Subcutaneous abdominal adipose tissue (tissue), 5 donors: ENCODE measurements at regions not wholly inside any gene's neighbourhood (a gene's known extent, or its start where the extent isn't known, plus 50 kb on each side); places are given as distances from the start of the nearest gene placed in this dataset.

Experiments
- H3K27ac ChIP-seq: one replicate; pipeline ENCODE4 v1.7.0; 2013; ENCODE audit warnings: low read depth, mild to moderate bottlenecking, inconsistent platforms, low read length, moderate library complexity
- H3K27me3 ChIP-seq, 5 donors: one replicate each; pipeline ENCODE4 v1.7.0; 2013; ENCODE audit warnings: low read length in 5 of 5, inconsistent platforms in 1 of 5; ENCODE audit not compliant: control insufficient read depth in 5 of 5, insufficient read depth in 4 of 5
- H3K36me3 ChIP-seq, 5 donors: one replicate each; pipeline ENCODE4 v1.7.0; 2013; ENCODE audit warnings: low read length in 5 of 5; ENCODE audit not compliant: control insufficient read depth in 5 of 5, insufficient read depth in 5 of 5
- H3K4me1 ChIP-seq, 5 donors: one replicate each; pipeline ENCODE4 v1.7.0; 2013; ENCODE audit warnings: low read length in 5 of 5, mild to moderate bottlenecking in 3 of 5, moderate library complexity in 1 of 5; ENCODE audit not compliant: control insufficient read depth in 5 of 5, insufficient read depth in 5 of 5
- H3K4me3 ChIP-seq, 5 donors: one replicate each; pipeline ENCODE4 v1.7.0; 2013; ENCODE audit warnings: low read length in 5 of 5, low read depth in 1 of 5
- H3K9ac ChIP-seq, 5 donors: one replicate each; pipeline ENCODE4 v1.7.0; 2013; ENCODE audit warnings: low read length in 5 of 5, mild to moderate bottlenecking in 4 of 5, moderate library complexity in 3 of 5
- H3K9me3 ChIP-seq, 5 donors: one replicate each; pipeline ENCODE4 v1.7.0; 2013; ENCODE audit warnings: low read length in 5 of 5; ENCODE audit not compliant: control insufficient read depth in 5 of 5
- donor health status: healthy.
- donor health status: healthy.
- donor health status: healthy.
- donor health status: healthy.
- donor health status: healthy.

DNA sequence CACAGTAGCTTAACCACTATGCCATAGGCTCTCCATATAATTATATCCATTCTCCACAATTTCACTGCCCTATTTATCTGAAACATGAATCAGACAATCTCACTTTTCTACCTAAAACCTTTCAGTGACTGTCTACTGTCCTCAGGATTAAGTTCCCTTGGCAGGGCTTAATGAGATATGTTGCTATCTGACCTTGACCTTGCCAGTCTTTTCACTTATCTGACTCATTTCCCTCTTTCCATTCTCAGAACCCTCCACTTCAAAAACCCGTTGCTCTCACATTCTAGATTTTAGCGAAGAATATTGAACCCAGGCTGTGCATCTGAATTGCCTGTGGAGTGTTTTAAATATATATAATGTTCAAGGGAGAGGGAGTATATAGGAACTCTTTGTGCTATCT is 452.1 kb upstream of the MPDZ start:
- Histone ChIP-seq H3K9me3 (no peaks in the 10 kb centered on the region), H3K27me3 (no peaks in the 10 kb centered on the region), H3K36me3 (no peaks in the 10 kb centered on the region), H3K4me1 (peaks cover 0 to 5% (median 0%) of the 10 kb centered on the region in 5 donors), H3K27ac (no peak overlapping the region), H3K9ac (no peak overlapping the region), H3K4me3 (no peak overlapping the region)

DNA sequence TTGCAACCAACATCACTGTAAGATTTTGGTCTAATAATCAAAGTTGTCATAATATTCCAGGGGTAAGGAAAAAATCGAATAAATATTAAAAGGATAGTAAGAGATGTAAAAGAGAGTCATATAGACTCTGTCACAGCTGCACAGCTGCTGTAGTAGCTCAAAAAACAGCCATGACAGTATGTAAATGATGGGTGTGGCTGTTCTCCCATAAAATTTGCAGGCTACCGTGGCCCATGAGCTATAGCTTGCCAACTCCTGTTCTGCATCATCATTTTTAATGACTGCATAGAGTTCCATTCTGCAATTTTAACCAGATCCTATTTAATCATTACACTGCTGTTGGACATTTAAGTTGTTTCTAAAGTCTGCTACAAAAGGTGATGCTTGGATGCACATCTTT is 450.5 kb upstream of the MPDZ start:
- no peak overlapping the region for H3K4me3 ChIP-seq
- H3K36me3 ChIP-seq: no peaks in the 10 kb centered on the region
- no peak overlapping the region for H3K9ac ChIP-seq
- H3K27ac ChIP-seq: no peak overlapping the region
- no peaks in the 10 kb centered on the region for H3K9me3 ChIP-seq
- H3K4me1 ChIP-seq: peaks cover 0 to 5% (median 0%) of the 10 kb centered on the region in 5 donors
- no peaks in the 10 kb centered on the region for H3K27me3 ChIP-seq

DNA sequence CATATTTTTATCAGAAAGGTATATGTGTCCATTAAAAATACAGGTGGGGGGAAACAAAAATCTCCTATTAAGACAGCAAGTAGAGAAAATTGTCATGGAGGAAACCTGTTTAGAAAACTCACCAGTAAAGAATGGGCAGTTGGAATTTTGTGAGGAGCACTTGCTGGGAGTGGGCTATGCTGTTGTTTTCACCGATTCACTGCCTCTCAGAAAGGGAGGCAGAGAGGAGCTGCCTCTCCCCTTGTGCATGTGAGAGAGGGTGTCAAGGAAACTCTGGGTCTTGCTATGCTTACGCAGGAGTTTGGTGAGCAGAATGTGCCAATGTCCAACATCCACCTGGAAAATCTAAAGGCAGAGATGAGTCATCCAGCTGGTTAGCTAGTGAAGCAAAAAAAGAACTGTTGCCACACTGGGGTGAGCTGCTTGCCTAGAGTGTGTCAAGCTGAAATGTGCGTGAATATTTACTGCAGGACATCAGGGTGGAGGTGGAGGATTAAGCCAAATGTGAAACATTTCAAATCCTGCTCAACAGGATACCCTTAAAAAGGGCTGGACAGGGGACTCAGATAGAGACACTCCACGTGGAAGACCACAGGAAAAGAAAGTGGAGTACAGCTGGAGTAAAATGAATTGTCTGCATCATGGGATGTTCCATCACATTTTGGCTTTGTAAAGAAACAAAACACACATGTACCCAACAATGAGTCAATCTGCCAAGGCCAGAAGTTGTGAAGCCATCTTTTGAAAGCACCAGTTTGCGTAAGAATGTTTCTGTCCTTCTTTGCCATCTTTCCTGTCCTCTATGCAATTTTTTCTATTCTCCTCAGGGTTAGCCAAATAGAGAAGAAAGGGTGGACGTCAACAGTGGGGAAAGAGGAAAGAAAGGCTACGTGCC is 449.7 kb upstream of the MPDZ start:
- H3K36me3 ChIP-seq: no peaks in the 10 kb centered on the region
- H3K4me1 ChIP-seq: peaks cover 0 to 5% (median 0%) of the 10 kb centered on the region in 5 donors
- H3K27ac ChIP-seq: no peak overlapping the region
- H3K4me3 ChIP-seq: no peak overlapping the region
- H3K27me3 ChIP-seq: no peaks in the 10 kb centered on the region
- H3K9me3 ChIP-seq: no peaks in the 10 kb centered on the region
- H3K9ac ChIP-seq: no peak overlapping the region

DNA sequence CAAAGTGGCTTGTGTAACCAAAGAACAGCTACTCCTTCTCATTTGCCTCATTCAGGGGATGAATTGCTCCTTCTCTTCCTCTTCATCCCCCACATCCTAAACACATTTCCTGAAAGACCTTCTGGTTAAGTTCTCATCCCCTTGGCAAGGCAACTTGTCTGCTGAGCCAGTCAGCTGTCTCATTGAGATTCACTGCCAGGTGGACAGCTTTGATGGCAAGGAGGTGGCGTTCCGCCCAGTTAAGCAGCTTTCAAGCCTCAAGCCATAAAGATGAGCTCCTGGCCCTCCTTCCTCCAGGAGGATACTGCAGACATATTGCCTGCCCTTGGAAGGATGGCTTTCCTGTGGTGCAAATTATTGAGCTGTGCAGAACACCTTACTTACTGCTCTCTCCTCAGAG is 448.6 kb upstream of the MPDZ start:
- no peaks in the 10 kb centered on the region for H3K9me3 ChIP-seq
- H3K27me3 ChIP-seq: no peaks in the 10 kb centered on the region
- H3K27ac ChIP-seq: no peak overlapping the region
- peaks cover 0 to 5% (median 0%) of the 10 kb centered on the region in 5 donors for H3K4me1 ChIP-seq
- H3K36me3 ChIP-seq: no peaks in the 10 kb centered on the region
- no peak overlapping the region for H3K4me3 ChIP-seq
- no peak overlapping the region for H3K9ac ChIP-seq

DNA sequence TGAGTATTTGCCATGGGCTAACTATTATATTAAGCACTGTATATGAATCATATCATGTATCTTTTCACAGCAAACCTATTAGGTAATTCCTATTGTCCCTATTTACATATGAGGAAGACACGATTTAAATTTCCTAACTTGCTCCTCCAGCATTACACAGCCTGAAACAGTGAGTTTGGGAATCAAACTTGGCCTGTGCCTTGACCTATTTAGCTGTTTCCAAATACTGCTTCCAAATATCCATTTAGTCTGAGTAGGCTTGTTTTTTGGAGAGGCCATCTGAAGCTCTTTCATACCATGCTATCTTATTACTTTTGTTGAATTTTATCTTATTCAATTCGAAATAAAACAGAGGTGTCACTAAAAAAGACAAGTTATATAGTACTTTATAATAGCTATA is 447.3 kb upstream of the MPDZ start:
- Histone ChIP-seq H3K9me3 (peaks cover 0 to 4% (median 0%) of the 10 kb centered on the region in 5 donors), H3K4me3 (no peak overlapping the region), H3K27ac (no peak overlapping the region), H3K27me3 (no peaks in the 10 kb centered on the region), H3K4me1 (peaks cover 0 to 5% (median 0%) of the 10 kb centered on the region in 5 donors), H3K9ac (no peak overlapping the region), H3K36me3 (no peaks in the 10 kb centered on the region)

DNA sequence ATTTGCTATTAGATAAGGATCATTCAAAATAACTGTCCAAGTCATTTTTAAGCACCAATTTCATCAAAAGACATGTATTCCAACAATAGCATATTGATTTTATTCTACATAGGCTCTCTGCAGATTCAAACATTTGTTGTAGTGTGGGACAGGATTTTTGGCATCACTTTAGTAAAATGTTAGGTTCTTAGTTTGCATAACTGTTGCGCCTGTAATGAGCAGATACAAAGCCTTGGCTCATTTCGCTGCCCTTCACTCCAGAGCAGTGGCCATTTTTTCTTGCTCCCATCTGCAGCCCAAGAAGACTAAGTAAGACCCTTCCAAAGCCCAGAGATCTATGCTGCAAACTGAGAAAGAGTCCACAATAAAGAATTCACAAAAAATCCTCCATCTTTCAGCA is 446.0 kb upstream of the MPDZ start:
- no peaks in the 10 kb centered on the region for H3K36me3 ChIP-seq
- no peak overlapping the region for H3K9ac ChIP-seq
- peaks cover 0 to 5% (median 0%) of the 10 kb centered on the region in 5 donors for H3K4me1 ChIP-seq
- peaks cover 0 to 4% (median 0%) of the 10 kb centered on the region in 5 donors for H3K9me3 ChIP-seq
- no peak overlapping the region for H3K4me3 ChIP-seq
- H3K27me3 ChIP-seq: no peaks in the 10 kb centered on the region
- no peak overlapping the region for H3K27ac ChIP-seq

DNA sequence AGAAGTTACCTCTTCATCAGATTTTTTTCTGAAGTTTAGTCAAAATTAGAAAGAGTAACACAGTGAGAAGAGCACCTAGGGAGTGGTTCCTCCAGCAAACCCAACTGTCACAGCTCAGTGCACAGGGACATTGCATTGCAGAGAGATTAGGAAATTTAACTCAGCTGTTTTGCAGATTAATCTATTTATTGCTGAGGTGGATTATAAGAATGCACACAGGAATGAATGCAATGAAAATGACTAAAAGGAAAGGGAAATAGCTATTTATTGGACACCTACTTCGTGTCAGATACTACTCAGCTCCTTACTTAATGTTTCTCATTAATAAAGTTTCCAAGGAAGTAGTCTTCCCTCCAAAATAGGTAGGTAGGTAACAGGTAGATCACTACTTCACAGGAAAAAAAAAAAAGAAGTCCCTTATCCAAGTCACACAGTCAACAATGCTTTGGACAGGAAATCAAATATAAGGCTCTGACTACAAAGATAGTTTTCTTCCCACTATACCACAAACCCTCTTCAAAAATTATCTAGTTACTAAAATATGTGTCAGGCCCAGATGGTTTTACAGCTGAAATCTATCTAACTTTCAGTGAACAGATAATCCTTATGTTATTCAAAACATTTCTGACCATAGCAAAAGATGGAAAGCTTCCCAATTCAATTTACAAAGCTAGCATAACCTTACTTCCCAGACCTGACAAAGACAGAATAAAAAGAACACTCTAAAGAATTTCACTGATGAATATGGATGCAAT is 442.2 kb upstream of the MPDZ start:
- Histone ChIP-seq H3K27me3 (no peaks in the 10 kb centered on the region), H3K4me1 (peaks cover 0 to 12% (median 0%) of the 10 kb centered on the region in 5 donors), H3K36me3 (no peaks in the 10 kb centered on the region), H3K4me3 (no peak overlapping the region), H3K9me3 (peaks cover 0 to 4% (median 0%) of the 10 kb centered on the region in 5 donors), H3K9ac (no peak overlapping the region), H3K27ac (no peak overlapping the region)

DNA sequence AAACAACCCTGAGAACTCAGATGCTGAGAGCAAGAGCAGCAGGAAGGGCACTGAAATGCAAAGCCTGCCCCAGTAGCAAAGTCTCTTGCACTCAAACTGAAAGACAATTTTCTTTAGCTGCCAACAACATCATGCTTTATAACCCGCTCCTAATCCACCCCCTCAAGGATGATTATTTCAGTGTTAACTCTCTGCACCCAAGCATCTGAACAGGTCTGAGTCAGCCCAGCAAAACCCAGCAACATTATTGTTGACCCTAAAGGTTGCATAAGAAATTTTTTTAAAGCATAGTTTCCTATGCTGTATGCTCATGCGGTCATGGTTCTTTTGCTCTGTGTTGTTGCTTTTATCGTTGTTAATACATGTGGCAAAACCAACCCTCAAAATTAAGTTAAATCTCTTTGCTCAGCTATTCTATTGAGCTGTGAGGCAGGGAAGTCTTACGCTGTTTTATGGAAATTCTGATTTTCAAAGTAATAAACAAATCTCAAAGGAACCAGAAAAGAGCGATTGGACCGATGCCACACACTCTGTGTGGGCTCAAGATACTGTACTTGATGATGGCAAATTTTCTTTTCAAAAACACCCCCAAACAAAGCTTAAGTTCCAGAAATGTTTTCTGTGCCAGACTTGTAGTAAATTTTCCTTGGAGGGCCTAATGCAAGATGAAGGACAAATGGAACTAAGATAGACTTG is 440.6 kb upstream of the MPDZ start:
- H3K27ac ChIP-seq: no peak overlapping the region
- no peak overlapping the region for H3K9ac ChIP-seq
- no peaks in the 10 kb centered on the region for H3K36me3 ChIP-seq
- H3K27me3 ChIP-seq: no peaks in the 10 kb centered on the region
- H3K4me1 ChIP-seq: peaks cover 0 to 13% (median 0%) of the 10 kb centered on the region in 5 donors
- H3K9me3 ChIP-seq: peaks cover 0 to 4% (median 0%) of the 10 kb centered on the region in 5 donors
- H3K4me3 ChIP-seq: no peak overlapping the region

DNA sequence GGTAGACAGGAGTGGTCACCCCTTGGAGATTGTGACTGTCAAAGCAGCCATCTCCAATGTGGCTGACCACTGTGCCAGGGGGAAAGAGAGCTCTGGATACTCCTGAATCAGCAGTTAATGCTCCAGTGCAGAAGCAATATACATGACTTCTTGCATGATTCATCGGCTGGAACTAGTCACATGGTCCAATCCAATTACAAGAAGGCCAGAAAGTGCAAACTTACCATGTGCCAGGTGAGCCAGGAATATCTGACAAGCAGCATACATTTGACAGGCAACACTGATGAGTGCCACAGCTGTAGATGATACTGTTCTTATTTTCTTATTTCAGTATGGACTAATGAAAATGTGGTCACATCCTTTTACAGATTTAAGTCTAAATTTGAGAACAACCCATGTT is 440.0 kb upstream of the MPDZ start:
- Histone ChIP-seq H3K9me3 (peaks cover 0 to 4% (median 0%) of the 10 kb centered on the region in 5 donors), H3K36me3 (no peaks in the 10 kb centered on the region), H3K4me1 (peaks cover 0 to 13% (median 0%) of the 10 kb centered on the region in 5 donors), H3K27me3 (no peaks in the 10 kb centered on the region), H3K27ac (no peak overlapping the region), H3K4me3 (no peak overlapping the region), H3K9ac (no peak overlapping the region)
